ENCODE measurements at regions not wholly inside any gene's neighbourhood (a gene's known extent, or its start where the extent isn't known, plus 50 kb on each side); places are given as distances from the start of the nearest gene placed in this dataset.

- TF ChIP-seq EZH2phosphoT487 (IDR thresholded peaks at IDR 0.05; ENCODE audit: low read length) (no peak), CTCF (IDR thresholded peaks at IDR 0.05; ENCODE audit: low read length) (no peak), EZH2 (optimal IDR thresholded peaks at IDR 0.05; ENCODE audit: low read depth, low read length) (no peak)
Measured at GRCh38 chr4:13793020-13793710, 165.6 kb upstream of the BOD1L1 start.

Measured in MM.1S (cell line).